ENCODE measurements at regions not wholly inside any gene's neighbourhood (a gene's known extent, or its start where the extent isn't known, plus 50 kb on each side); places are given as distances from the start of the nearest gene placed in this dataset.

DNA sequence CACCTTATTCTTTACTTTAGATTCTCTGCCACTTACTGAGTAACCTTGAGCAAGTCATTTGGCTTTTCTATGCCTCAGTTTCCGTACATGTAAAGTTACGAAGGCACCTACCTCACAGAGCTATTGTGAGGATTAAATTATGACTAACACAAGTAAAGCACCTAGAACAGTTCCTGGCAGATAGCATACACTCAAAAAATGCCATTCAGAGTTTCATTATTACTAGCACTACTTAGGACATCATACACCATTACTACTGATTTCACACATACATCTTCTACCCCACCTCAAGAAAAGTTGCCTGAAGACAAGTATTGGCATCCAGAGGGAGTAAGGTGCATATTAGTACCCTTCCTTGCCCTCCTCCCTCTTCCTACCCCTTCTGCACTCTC is 107.8 kb downstream of the OGFRL1 start:
- Histone ChIP-seq H3K36me3 (peaks cover 15% of the 10 kb centered on the region), H3K27ac (peak overlapping the region; percentile 53), H3K4me1 (peaks cover 35% of the 10 kb centered on the region), H3K27me3 (no peaks in the 10 kb centered on the region), H3K4me3 (no peak overlapping the region), H3K9me3 (no peaks in the 10 kb centered on the region)
- TF ChIP-seq, protein P1, sequence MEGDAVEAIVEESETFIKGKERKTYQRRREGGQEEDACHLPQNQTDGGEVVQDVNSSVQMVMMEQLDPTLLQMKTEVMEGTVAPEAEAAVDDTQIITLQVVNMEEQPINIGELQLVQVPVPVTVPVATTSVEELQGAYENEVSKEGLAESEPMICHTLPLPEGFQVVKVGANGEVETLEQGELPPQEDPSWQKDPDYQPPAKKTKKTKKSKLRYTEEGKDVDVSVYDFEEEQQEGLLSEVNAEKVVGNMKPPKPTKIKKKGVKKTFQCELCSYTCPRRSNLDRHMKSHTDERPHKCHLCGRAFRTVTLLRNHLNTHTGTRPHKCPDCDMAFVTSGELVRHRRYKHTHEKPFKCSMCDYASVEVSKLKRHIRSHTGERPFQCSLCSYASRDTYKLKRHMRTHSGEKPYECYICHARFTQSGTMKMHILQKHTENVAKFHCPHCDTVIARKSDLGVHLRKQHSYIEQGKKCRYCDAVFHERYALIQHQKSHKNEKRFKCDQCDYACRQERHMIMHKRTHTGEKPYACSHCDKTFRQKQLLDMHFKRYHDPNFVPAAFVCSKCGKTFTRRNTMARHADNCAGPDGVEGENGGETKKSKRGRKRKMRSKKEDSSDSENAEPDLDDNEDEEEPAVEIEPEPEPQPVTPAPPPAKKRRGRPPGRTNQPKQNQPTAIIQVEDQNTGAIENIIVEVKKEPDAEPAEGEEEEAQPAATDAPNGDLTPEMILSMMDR (IDR thresholded peaks at IDR 0.05), result no peak
- DNase-seq, result no peak
- intact Hi-C loops (cut with DNase I), result no loop called here
- no peak for ATAC-seq

DNA sequence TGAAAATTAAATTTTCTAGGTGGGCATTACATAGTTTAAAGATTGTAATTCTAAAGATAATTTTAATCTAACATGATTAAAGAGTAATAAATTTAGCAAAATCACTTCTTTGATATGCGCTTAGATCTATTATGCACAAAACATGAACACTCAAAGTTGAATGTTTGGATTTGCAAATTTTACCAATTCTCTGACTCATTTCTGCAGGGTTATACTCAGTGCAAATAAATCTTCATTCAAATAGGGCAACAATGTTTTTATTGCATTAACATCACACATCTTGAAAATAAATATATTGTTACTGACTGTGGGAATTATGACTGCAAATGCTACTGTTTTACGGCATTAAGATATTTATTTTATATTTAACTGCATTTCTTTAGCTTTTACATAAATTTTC is 110.7 kb downstream of the OGFRL1 start:
- Histone ChIP-seq H3K36me3 (peaks cover 15% of the 10 kb centered on the region), H3K4me3 (no peak overlapping the region), H3K27me3 (no peaks in the 10 kb centered on the region), H3K4me1 (peaks cover 38% of the 10 kb centered on the region), H3K9me3 (no peaks in the 10 kb centered on the region), H3K27ac (no peak overlapping the region)
- intact Hi-C loops (cut with DNase I), result no loop called here
- DNase-seq (no peak), ATAC-seq (no peak)
- TF ChIP-seq, protein P1 (IDR thresholded peaks at IDR 0.05), result no peak

DNA sequence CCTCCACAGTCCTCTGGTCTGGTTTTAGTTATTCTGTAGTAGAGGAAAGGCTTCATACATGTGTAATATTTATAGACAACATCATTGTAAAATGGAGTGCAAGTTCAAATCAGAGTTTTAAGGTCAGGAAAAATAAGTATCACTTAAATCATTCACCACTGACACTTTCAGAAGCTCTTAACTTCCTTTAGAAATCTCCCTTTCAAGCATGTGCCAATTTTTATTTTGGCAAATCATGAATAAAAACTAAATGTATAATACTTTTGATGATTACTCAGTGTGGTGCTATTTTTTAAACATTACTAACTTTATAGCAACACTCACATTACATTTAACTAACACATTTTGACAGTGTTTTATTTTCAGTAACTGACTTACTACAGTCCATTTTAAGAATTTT is 112.2 kb downstream of the OGFRL1 start:
- intact Hi-C loops (cut with DNase I), result no loop called here
- H3K4me3 ChIP-seq, result no peak overlapping the region
- ATAC-seq (no peak), DNase-seq (no peak)
- peaks cover 15% of the 10 kb centered on the region for H3K36me3 ChIP-seq
- no peaks in the 10 kb centered on the region for H3K9me3 ChIP-seq
- H3K27me3 ChIP-seq, result no peaks in the 10 kb centered on the region
- TF ChIP-seq, protein P1 (IDR thresholded peaks at IDR 0.05), result no peak
- no peak overlapping the region for H3K27ac ChIP-seq
- peaks cover 28% of the 10 kb centered on the region for H3K4me1 ChIP-seq

DNA sequence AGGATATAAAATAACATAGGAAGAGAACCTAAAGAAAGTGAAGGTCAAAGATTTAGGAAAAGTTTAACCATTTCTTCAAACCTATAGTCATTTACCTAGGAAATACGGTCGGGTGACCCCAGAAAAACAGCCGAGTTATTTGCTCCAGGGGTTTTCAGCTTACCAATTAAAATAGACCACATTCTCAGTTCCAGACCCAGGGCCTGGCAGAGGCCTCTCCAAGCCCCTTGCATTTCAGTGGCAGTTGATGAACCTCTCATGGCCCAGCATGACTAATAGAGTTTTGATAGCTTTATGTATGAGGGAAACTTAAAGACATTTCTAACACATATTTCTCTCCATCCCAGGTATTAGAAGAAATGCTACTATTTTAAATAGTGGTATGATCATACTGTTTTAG is 113.5 kb downstream of the OGFRL1 start:
- TF ChIP-seq, protein P1 (IDR thresholded peaks at IDR 0.05), result no peak
- Histone ChIP-seq H3K4me3 (no peak overlapping the region), H3K27ac (peak overlapping the region; percentile 17), H3K4me1 (peaks cover 28% of the 10 kb centered on the region), H3K36me3 (peaks cover 11% of the 10 kb centered on the region), H3K27me3 (no peaks in the 10 kb centered on the region), H3K9me3 (no peaks in the 10 kb centered on the region)
- DNase-seq (no peak), ATAC-seq (no peak)
- intact Hi-C loops (cut with DNase I), result no loop called here

DNA sequence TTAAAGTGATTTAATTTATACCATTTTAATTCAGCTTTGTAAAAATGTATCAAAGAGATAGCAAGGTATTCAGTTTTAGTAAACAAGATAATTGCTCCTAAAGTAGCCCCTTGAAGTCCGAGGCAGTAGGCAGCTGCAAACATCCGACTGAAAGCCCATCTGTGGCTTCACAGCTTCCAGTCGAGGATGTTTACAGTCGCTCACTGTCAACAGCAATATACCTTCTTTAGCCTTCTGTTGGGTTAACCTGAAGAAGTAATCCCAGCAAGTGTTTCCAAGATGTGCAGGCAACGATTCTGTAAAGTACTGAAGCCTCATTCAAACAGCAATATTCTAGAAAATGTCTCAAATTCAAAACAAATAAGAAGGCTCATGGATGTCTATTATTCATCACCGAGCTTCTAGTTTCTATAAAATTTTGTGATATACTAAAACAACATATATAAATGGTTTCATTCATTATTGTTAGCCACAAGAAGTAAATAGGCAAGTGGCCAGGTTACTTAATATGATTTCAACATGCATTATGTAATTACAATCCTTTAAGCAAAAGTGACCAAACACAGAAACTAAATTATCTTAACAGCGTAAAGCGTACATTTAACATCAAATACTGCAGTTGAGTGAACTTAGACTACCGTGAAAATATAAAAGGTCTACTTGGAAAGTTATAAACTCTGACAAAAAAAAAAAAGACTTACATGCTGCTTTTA is 115.0 kb downstream of the OGFRL1 start:
- Histone ChIP-seq H3K4me1 (peaks cover 28% of the 10 kb centered on the region), H3K9me3 (no peaks in the 10 kb centered on the region), H3K36me3 (no peaks in the 10 kb centered on the region), H3K27me3 (no peaks in the 10 kb centered on the region), H3K27ac (peak overlapping the region; percentile 75), H3K4me3 (peak overlapping the region; percentile 26)
- TF ChIP-seq, protein P1 (IDR thresholded peaks at IDR 0.05), result no peak
- no peak for ATAC-seq
- intact Hi-C loops (cut with DNase I), result no loop called here
- DNase-seq, result no peak

Measured in upper lobe of right lung (tissue), 1 donor.